Keratinocyte (primary cell): ENCODE measurements at regions not wholly inside any gene's neighbourhood (a gene's known extent, or its start where the extent isn't known, plus 50 kb on each side); places are given as distances from the start of the nearest gene placed in this dataset.

Experiments used
- DNase-seq: peaks from one replicate; pipeline ENCODE4 v3.0.0-alpha.2; 2011; ENCODE audit warnings: low read depth, missing footprints, low spot score
- FAIRE-seq: peaks from 2 replicates; lab custom pipeline; 2011; peaks lifted over from hg19 to GRCh38; lab: Jason Lieb, UNC
- H2AFZ ChIP-seq: 2 replicates; pipeline ENCODE4 v1.6.0; 2012; ENCODE audit warnings: low read length, control low read depth, inconsistent platforms; ENCODE audit not compliant: control insufficient read depth
- H3K27ac ChIP-seq: 2 replicates; pipeline ENCODE4 v1.5.1; 2011; ENCODE audit warnings: low read length; ENCODE audit not compliant: control insufficient read depth, insufficient read depth
- H3K27me3 ChIP-seq: 3 replicates; pipeline ENCODE4 v1.6.0; 2011; ENCODE audit warnings: low read length; ENCODE audit not compliant: control insufficient read depth, insufficient read depth; ENCODE audit errors: extremely low read depth
- H3K36me3 ChIP-seq, 2 experiments: 2 replicates in 1 of 2; 3 replicates in 1 of 2; pipeline ENCODE4 v1.5.1; 2011; ENCODE audit warnings: low read length in 2 of 2, mild to moderate bottlenecking in 1 of 2; ENCODE audit not compliant: control insufficient read depth in 2 of 2, insufficient read depth in 2 of 2; ENCODE audit errors: extremely low read depth in 1 of 2
- H3K4me1 ChIP-seq: 3 replicates; pipeline ENCODE4 v1.5.1; 2011; ENCODE audit warnings: low read length; ENCODE audit not compliant: control insufficient read depth, insufficient read depth; ENCODE audit errors: extremely low read depth
- H3K4me2 ChIP-seq: 3 replicates; pipeline ENCODE4 v1.6.0; 2011; ENCODE audit warnings: low read depth, low read length; ENCODE audit not compliant: control insufficient read depth, insufficient read depth; ENCODE audit errors: extremely low read depth
- H3K4me3 ChIP-seq, 3 experiments: fragments of 200-600 bp in 1 of 3; sonication (generic) in 1 of 3; 2 replicates in 2 of 3; 3 replicates in 1 of 3; pipeline ENCODE4 v1.5.1; 2011 to 2016; ENCODE audit warnings: low read length in 3 of 3, mild to moderate bottlenecking in 3 of 3, control low read depth in 2 of 3, inconsistent platforms in 1 of 3, low read depth in 1 of 3, mixed read lengths in 1 of 3, mixed run types in 1 of 3, moderate library complexity in 1 of 3; ENCODE audit not compliant: control insufficient read depth in 2 of 3, insufficient read depth in 2 of 3; ENCODE audit errors: extremely low read depth in 1 of 3
- H3K79me2 ChIP-seq: 2 replicates; pipeline ENCODE4 v1.6.0; 2012; ENCODE audit warnings: low read length; ENCODE audit not compliant: control insufficient read depth, insufficient read depth
- H3K9ac ChIP-seq: 3 replicates; pipeline ENCODE4 v1.6.0; 2011; ENCODE audit warnings: low read length; ENCODE audit not compliant: control insufficient read depth, insufficient read depth; ENCODE audit errors: extremely low read depth
- H3K9me1 ChIP-seq: 3 replicates; pipeline ENCODE4 v1.6.0; 2011; ENCODE audit warnings: low read length; ENCODE audit not compliant: control insufficient read depth, insufficient read depth; ENCODE audit errors: extremely low read depth
- H3K9me3 ChIP-seq: 2 replicates; pipeline ENCODE4 v1.5.1; 2012; ENCODE audit warnings: low read depth, low read length; ENCODE audit not compliant: control insufficient read depth
- H4K20me1 ChIP-seq: 3 replicates; pipeline ENCODE4 v1.6.0; 2011; ENCODE audit warnings: low read length; ENCODE audit not compliant: control insufficient read depth, insufficient read depth; ENCODE audit errors: extremely low read depth
- EZH2 ChIP-seq: IDR thresholded peaks from one replicate; pipeline ENCODE4 v1.6.1; 2012; ENCODE audit warnings: inconsistent platforms, mild to moderate bottlenecking, low read length, moderate library complexity
- dilution Hi-C: fragments of 300-500 bp; cut with MboI; formaldehyde crosslinking; loops from one replicate; pipeline ENCODE4 v1.7.0; 2020; ENCODE audit warnings: low sequenced_read_pairs; ENCODE audit not compliant: extremely low pct_ligation_motif_present
- TF ChIP-seq, protein P1 (sequence below), 3 experiments: IDR thresholded peaks in 1 of 3; conservative IDR thresholded peaks in 1 of 3; optimal IDR thresholded peaks in 1 of 3; 2 replicates in 2 of 3; 3 replicates in 1 of 3; pipeline versions ENCODE3 to v1.5.1; 2011; ENCODE audit warnings: low read length in 3 of 3, mild to moderate bottlenecking in 3 of 3, moderate library complexity in 2 of 3, control low read depth in 1 of 3, inconsistent platforms in 1 of 3; ENCODE audit not compliant: insufficient read depth in 2 of 3; ENCODE audit errors: extremely low read depth in 1 of 3

- Histone ChIP-seq H3K36me3 (no peaks in the 10 kb centered on the region), H3K9me3 (no peaks in the 10 kb centered on the region), H3K4me1 (no peaks in the 10 kb centered on the region), H4K20me1 (no peaks in the 10 kb centered on the region), H3K27me3 (no peaks in the 10 kb centered on the region), H2AFZ (no peak overlapping the region), H3K4me3 (no peak overlapping the region), H3K9me1 (no peaks in the 10 kb centered on the region), H3K4me2 (no peak overlapping the region), H3K9ac (no peak overlapping the region), H3K27ac (no peak overlapping the region), H3K79me2 (no peaks in the 10 kb centered on the region)
- TF ChIP-seq, protein P1, sequence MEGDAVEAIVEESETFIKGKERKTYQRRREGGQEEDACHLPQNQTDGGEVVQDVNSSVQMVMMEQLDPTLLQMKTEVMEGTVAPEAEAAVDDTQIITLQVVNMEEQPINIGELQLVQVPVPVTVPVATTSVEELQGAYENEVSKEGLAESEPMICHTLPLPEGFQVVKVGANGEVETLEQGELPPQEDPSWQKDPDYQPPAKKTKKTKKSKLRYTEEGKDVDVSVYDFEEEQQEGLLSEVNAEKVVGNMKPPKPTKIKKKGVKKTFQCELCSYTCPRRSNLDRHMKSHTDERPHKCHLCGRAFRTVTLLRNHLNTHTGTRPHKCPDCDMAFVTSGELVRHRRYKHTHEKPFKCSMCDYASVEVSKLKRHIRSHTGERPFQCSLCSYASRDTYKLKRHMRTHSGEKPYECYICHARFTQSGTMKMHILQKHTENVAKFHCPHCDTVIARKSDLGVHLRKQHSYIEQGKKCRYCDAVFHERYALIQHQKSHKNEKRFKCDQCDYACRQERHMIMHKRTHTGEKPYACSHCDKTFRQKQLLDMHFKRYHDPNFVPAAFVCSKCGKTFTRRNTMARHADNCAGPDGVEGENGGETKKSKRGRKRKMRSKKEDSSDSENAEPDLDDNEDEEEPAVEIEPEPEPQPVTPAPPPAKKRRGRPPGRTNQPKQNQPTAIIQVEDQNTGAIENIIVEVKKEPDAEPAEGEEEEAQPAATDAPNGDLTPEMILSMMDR (optimal IDR thresholded peaks at IDR 0.05 in 1 of 3, IDR thresholded peaks at IDR 0.05 in 1 of 3, conservative IDR thresholded peaks at IDR 0.05 in 1 of 3; ENCODE audit: extremely low read depth in 1 of 3, insufficient read depth in 2 of 3, low read length in 3 of 3), result no peak
- TF ChIP-seq EZH2, result no peak
- DNase-seq (no peak), FAIRE-seq (no peak)
- dilution Hi-C loops, result no loop called here
Observed at GRCh38 chr12:126776026-126776655, 1490.8 kb upstream of the TMEM132C start.

- FAIRE-seq, result no peak
Observed at GRCh38 chr12:126780343-126780742, 1486.6 kb upstream of the TMEM132C start.

More at GRCh38 chr12:126780343-126780742, 1486.6 kb upstream of the TMEM132C start:
- H2AFZ ChIP-seq, result no peak overlapping the region
- H3K9ac ChIP-seq, result no peak overlapping the region
- TF ChIP-seq, protein P1 (optimal IDR thresholded peaks at IDR 0.05 in 1 of 3, IDR thresholded peaks at IDR 0.05 in 1 of 3, conservative IDR thresholded peaks at IDR 0.05 in 1 of 3; ENCODE audit: extremely low read depth in 1 of 3, insufficient read depth in 2 of 3, low read length in 3 of 3), result no peak
- TF ChIP-seq EZH2, result no peak
- no peaks in the 10 kb centered on the region for H3K9me1 ChIP-seq
- no peak for DNase-seq
- H3K4me1 ChIP-seq, result no peaks in the 10 kb centered on the region
- no peaks in the 10 kb centered on the region for H3K27me3 ChIP-seq
- no peaks in the 10 kb centered on the region for H3K9me3 ChIP-seq
- H3K36me3 ChIP-seq, result no peaks in the 10 kb centered on the region
- H3K79me2 ChIP-seq, result no peaks in the 10 kb centered on the region
- H4K20me1 ChIP-seq, result no peaks in the 10 kb centered on the region
- no peak overlapping the region for H3K4me3 ChIP-seq
- H3K4me2 ChIP-seq, result no peak overlapping the region
- dilution Hi-C loops, result no loop called here
- no peak overlapping the region for H3K27ac ChIP-seq
